ENCODE measurements at regions not wholly inside any gene's neighbourhood (a gene's known extent, or its start where the extent isn't known, plus 50 kb on each side); places are given as distances from the start of the nearest gene placed in this dataset.
A peak's percentile ranks its signal among the peaks of the same experiment; 100 is the strongest.

GRCh38 chr14:25411781-25412757 lies 362.1 kb upstream of the STXBP6 start:
- H3K4me3 Mint-ChIP-seq, result no peak overlapping the region
- TF ChIP-seq, protein P1, sequence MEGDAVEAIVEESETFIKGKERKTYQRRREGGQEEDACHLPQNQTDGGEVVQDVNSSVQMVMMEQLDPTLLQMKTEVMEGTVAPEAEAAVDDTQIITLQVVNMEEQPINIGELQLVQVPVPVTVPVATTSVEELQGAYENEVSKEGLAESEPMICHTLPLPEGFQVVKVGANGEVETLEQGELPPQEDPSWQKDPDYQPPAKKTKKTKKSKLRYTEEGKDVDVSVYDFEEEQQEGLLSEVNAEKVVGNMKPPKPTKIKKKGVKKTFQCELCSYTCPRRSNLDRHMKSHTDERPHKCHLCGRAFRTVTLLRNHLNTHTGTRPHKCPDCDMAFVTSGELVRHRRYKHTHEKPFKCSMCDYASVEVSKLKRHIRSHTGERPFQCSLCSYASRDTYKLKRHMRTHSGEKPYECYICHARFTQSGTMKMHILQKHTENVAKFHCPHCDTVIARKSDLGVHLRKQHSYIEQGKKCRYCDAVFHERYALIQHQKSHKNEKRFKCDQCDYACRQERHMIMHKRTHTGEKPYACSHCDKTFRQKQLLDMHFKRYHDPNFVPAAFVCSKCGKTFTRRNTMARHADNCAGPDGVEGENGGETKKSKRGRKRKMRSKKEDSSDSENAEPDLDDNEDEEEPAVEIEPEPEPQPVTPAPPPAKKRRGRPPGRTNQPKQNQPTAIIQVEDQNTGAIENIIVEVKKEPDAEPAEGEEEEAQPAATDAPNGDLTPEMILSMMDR (IDR thresholded peaks at IDR 0.05), result peak; percentile 41
- DNase-seq, result peak; percentile 30
- no peaks in the 10 kb centered on the region for H3K27me3 Mint-ChIP-seq (ENCODE audit: low read depth, poor library complexity)
- H3K36me3 Mint-ChIP-seq (ENCODE audit: low read depth), result no peaks in the 10 kb centered on the region
- no peaks in the 10 kb centered on the region for H3K9me3 Mint-ChIP-seq
- no peak overlapping the region for H3K27ac Mint-ChIP-seq
- no peaks in the 10 kb centered on the region for H3K4me1 Mint-ChIP-seq

- peak; percentile 53 for DNase-seq
- Mint-ChIP-seq H3K36me3 (ENCODE audit: low read depth) (no peaks in the 10 kb centered on the region), H3K27me3 (ENCODE audit: low read depth, poor library complexity) (no peaks in the 10 kb centered on the region), H3K9me3 (no peaks in the 10 kb centered on the region), H3K27ac (no peak overlapping the region), H3K4me1 (no peaks in the 10 kb centered on the region), H3K4me3 (no peak overlapping the region)
- TF ChIP-seq, protein P1 (IDR thresholded peaks at IDR 0.05), result peak; percentile 62
Measured at GRCh38 chr14:25406818-25407217, 356.9 kb upstream of the STXBP6 start.

GRCh38 chr14:25400607-25401206 lies 350.8 kb upstream of the STXBP6 start:
- Mint-ChIP-seq H3K4me3 (no peak overlapping the region), H3K9me3 (no peaks in the 10 kb centered on the region), H3K4me1 (no peaks in the 10 kb centered on the region), H3K27ac (no peak overlapping the region), H3K27me3 (ENCODE audit: low read depth, poor library complexity) (peaks cover 8% of the 10 kb centered on the region), H3K36me3 (ENCODE audit: low read depth) (no peaks in the 10 kb centered on the region)
- DNase-seq, result peak; percentile 68
- TF ChIP-seq, protein P1 (IDR thresholded peaks at IDR 0.05), result peak; percentile 86

GRCh38 chr14:25396128-25396527 lies 346.2 kb upstream of the STXBP6 start:
- DNase-seq, result no peak
- Mint-ChIP-seq H3K9me3 (no peaks in the 10 kb centered on the region), H3K4me3 (no peak overlapping the region), H3K27ac (no peak overlapping the region), H3K27me3 (ENCODE audit: low read depth, poor library complexity) (peaks cover 12% of the 10 kb centered on the region), H3K4me1 (peaks cover 14% of the 10 kb centered on the region), H3K36me3 (ENCODE audit: low read depth) (no peaks in the 10 kb centered on the region)
- TF ChIP-seq, protein P1 (IDR thresholded peaks at IDR 0.05), result no peak

DNA sequence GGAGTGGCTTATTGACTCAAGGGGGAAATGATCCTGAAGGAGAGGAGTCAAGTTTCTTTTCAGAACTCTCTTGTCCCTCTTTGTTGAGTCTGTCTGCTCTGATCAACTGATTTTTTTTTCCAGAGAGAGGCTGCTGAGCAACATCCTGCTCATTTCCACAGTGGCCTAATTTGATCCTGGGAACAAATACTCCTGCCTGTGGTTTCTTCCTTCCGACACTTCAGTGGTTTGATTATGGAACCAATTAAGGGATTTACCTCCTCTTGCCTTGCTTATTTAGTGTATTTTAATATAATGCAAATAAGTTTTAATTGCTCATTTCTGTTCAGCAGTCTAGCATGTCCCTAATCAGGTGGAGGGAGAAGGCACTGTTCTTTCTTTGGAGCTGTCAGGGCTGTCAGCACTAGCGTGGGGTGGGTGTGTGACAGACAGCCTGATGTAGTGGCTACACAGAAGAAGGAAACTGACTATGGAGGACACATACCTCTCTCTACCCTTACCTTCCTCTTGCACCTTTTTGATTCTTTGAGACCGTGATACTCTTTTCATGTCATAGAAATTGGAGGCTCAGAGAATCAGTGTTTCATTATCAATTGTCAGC lies 344.9 kb upstream of the STXBP6 start:
- no peaks in the 10 kb centered on the region for H3K9me3 Mint-ChIP-seq
- no peak overlapping the region for H3K4me3 Mint-ChIP-seq
- no peaks in the 10 kb centered on the region for H3K36me3 Mint-ChIP-seq (ENCODE audit: low read depth)

More for the DNA sequence above, 344.9 kb upstream of the STXBP6 start:
- Mint-ChIP-seq H3K27ac (peak overlapping the region; percentile 73), H3K4me1 (peaks cover 14% of the 10 kb centered on the region), H3K27me3 (ENCODE audit: low read depth, poor library complexity) (peaks cover 11% of the 10 kb centered on the region)
- TF ChIP-seq, protein P1 (IDR thresholded peaks at IDR 0.05), result no peak
- DNase-seq, result no peak
